Stomach (tissue), 4 donors: ENCODE measurements at regions not wholly inside any gene's neighbourhood (a gene's known extent, or its start where the extent isn't known, plus 50 kb on each side); places are given as distances from the start of the nearest gene placed in this dataset.

Source experiments
- CTCF ChIP-seq, 7 experiments: fragments of 450-650 bp in 4 of 7; fragments of 200-600 bp in 3 of 7; sonication (generic) in 3 of 7; IDR thresholded peaks; one replicate each; pipeline ENCODE4 v1.5.1; 2016 to 2019; ENCODE audit warnings: antibody characterized with exemption in 7 of 7, control low read depth in 2 of 7, mild to moderate bottlenecking in 1 of 7
- EP300 ChIP-seq: sonication (generic); formaldehyde crosslinking; IDR thresholded peaks from one replicate; pipeline ENCODE4 v1.6.1; 2017; ENCODE audit warnings: antibody characterized with exemption

- TF ChIP-seq EP300 = no peak
- no peak for TF ChIP-seq CTCF (IDR thresholded peaks at IDR 0.05)
Measured at GRCh38 chr4:151561551-151562256, 152.7 kb downstream of the FHIP1A start.
